ENCODE measurements at regions not wholly inside any gene's neighbourhood (a gene's known extent, or its start where the extent isn't known, plus 50 kb on each side); places are given as distances from the start of the nearest gene placed in this dataset.

DNA sequence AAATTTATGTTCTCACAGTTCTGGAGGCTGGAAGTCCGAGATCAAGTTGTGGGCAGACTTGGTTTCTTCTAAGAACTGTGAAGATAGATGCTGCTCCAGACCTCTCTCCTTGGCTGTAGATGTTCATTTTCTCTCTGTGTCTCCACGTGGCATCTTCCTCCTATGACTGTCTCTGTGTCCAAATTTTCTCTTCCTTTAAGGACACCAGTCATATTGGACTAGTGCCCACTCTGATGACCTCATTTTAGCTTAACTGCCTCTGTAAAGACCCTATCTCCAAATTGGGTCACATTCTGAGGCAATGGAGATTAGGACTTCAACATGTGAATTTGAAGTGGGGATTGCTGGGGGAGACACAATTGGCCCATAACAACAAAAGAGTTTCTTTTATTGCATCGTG, 125.3 kb upstream of the ETS2 start:
- TF ChIP-seq, protein P1, sequence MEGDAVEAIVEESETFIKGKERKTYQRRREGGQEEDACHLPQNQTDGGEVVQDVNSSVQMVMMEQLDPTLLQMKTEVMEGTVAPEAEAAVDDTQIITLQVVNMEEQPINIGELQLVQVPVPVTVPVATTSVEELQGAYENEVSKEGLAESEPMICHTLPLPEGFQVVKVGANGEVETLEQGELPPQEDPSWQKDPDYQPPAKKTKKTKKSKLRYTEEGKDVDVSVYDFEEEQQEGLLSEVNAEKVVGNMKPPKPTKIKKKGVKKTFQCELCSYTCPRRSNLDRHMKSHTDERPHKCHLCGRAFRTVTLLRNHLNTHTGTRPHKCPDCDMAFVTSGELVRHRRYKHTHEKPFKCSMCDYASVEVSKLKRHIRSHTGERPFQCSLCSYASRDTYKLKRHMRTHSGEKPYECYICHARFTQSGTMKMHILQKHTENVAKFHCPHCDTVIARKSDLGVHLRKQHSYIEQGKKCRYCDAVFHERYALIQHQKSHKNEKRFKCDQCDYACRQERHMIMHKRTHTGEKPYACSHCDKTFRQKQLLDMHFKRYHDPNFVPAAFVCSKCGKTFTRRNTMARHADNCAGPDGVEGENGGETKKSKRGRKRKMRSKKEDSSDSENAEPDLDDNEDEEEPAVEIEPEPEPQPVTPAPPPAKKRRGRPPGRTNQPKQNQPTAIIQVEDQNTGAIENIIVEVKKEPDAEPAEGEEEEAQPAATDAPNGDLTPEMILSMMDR (IDR thresholded peaks at IDR 0.05), result no peak
- TF ChIP-seq POLR2A (IDR thresholded peaks at IDR 0.05), result no peak
- WGBS, 4 donors, result 61 to 66% (median 64%) methylated on average over 3 of the region's 3 CpGs
- H3K4me1 ChIP-seq (replicated peaks in 1 of 2), result peaks cover 0 to 12% of the 10 kb centered on the region in 2 donors

DNA sequence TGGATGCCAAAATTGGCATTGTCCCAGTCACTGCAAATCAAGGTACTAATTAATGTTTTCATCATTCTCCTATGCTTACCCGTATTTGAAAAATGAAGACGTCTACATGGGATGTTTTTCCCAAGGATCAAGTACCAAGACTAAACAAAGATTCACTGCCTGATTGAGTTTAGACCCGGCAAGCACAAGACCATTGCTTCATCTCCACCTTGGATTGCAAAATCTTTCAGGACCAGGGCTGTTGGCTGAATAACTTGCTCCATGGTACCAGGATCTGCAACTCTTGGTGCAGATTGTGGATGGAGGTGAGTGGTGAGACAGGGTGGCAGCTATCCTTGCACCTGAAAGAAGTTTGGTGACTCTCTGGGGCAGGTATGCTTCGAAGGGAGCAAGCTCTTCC, 122.5 kb upstream of the ETS2 start:
- H3K4me3 ChIP-seq, result no peak overlapping the region
- 63 to 74% (median 69%) methylated on average over 3 to 4 of the region's 4 CpGs for WGBS, 4 donors
- peaks cover 0 to 12% of the 10 kb centered on the region in 2 donors for H3K4me1 ChIP-seq (replicated peaks in 1 of 2)
- intact Hi-C loops (cut with DNase I), result no loop called here
- no peaks in the 10 kb centered on the region for H3K36me3 ChIP-seq (replicated peaks in 1 of 2)
- DNase-seq, result no peak
- peaks cover 2% of the 10 kb centered on the region for H3K27me3 ChIP-seq
- H3K9me3 ChIP-seq (replicated peaks in 1 of 3), result no peaks in the 10 kb centered on the region
- TF ChIP-seq, protein P1 (IDR thresholded peaks at IDR 0.05), result no peak
- TF ChIP-seq POLR2A (IDR thresholded peaks at IDR 0.05), result no peak
- no peak overlapping the region for H3K27ac ChIP-seq

More for the DNA sequence above, 125.3 kb upstream of the ETS2 start:
- intact Hi-C loops (cut with DNase I), result no loop called here
- Histone ChIP-seq H3K27ac (no peak overlapping the region), H3K4me3 (no peak overlapping the region), H3K36me3 (replicated peaks in 1 of 2) (no peaks in the 10 kb centered on the region), H3K9me3 (replicated peaks in 1 of 3) (no peaks in the 10 kb centered on the region), H3K27me3 (peaks cover 25% of the 10 kb centered on the region)
- no peak for DNase-seq

DNA sequence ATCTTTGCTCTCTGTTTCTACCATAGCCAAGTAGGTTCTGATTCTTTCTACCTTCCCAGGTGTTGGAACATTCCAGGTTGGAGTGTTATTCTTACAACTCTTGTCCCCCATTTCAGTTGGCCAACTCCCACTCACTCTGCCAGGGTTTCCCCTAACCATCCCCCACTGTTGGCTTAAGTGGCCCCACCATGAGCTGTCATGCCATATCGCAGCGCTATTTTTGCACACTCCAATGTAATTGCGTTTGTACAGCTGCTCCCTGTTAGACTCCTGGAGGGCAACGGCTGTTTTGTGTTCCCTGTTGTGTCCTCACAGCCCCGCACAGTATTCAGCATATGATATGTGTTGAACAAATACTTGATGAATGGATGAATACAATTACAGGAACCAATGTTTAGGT, 117.7 kb upstream of the ETS2 start:
- DNase-seq, result no peak
- TF ChIP-seq POLR2A (IDR thresholded peaks at IDR 0.05), result no peak
- TF ChIP-seq, protein P1 (IDR thresholded peaks at IDR 0.05), result no peak
- 73 to 90% (median 80%) methylated on average over 5 of the region's 5 CpGs for WGBS, 4 donors

GRCh38 chr21:38691631-38692030, 114.1 kb upstream of the ETS2 start:
- intact Hi-C loops (cut with DNase I), result no loop called here
- Histone ChIP-seq H3K9me3 (replicated peaks in 1 of 3) (no peaks in the 10 kb centered on the region), H3K4me3 (no peak overlapping the region), H3K27me3 (peaks cover 10% of the 10 kb centered on the region), H3K4me1 (replicated peaks in 1 of 2) (no peaks in the 10 kb centered on the region), H3K36me3 (replicated peaks in 1 of 2) (no peaks in the 10 kb centered on the region), H3K27ac (no peak overlapping the region)
- no peak for DNase-seq
- TF ChIP-seq, protein P1 (IDR thresholded peaks at IDR 0.05), result no peak
- no peak for TF ChIP-seq POLR2A (IDR thresholded peaks at IDR 0.05)

More for the DNA sequence above, 117.7 kb upstream of the ETS2 start:
- Histone ChIP-seq H3K36me3 (replicated peaks in 1 of 2) (no peaks in the 10 kb centered on the region), H3K4me1 (replicated peaks in 1 of 2) (no peaks in the 10 kb centered on the region), H3K27ac (no peak overlapping the region), H3K27me3 (peaks cover 10% of the 10 kb centered on the region), H3K9me3 (replicated peaks in 1 of 3) (no peaks in the 10 kb centered on the region), H3K4me3 (no peak overlapping the region)
- intact Hi-C loops (cut with DNase I), result no loop called here
